HFFc6 (cell line): ENCODE measurements at regions not wholly inside any gene's neighbourhood (a gene's known extent, or its start where the extent isn't known, plus 50 kb on each side); places are given as distances from the start of the nearest gene placed in this dataset.

Experiments used
- DNase-seq: peaks from one replicate; pipeline ENCODE4 v3.0.0-alpha.2; 2018
- H3K27ac Mint-ChIP-seq: 2 replicates; pipeline ENCODE4 v1.8.0; 2020; ENCODE audit warnings: mild to moderate bottlenecking, mixed read lengths
- H3K27me3 Mint-ChIP-seq: 2 replicates; pipeline ENCODE4 v1.8.0; 2021; ENCODE audit warnings: mild to moderate bottlenecking, moderate library complexity, mixed read lengths; ENCODE audit not compliant: insufficient read depth
- H3K36me3 Mint-ChIP-seq: 2 replicates; pipeline ENCODE4 v1.8.0; 2021; ENCODE audit warnings: low read depth, mixed read lengths
- H3K4me1 Mint-ChIP-seq: 2 replicates; pipeline ENCODE4 v1.8.0; 2020; ENCODE audit warnings: low read depth, mixed read lengths
- H3K4me3 Mint-ChIP-seq: 2 replicates; pipeline ENCODE4 v1.8.0; 2020; ENCODE audit warnings: mild to moderate bottlenecking, moderate library complexity, mixed read lengths
- H3K9me3 Mint-ChIP-seq: 2 replicates; pipeline ENCODE4 v1.8.0; 2020; ENCODE audit warnings: mild to moderate bottlenecking, mixed read lengths
- TF ChIP-seq, protein P1 (sequence below): fragments of 200-600 bp; sonication (generic); IDR thresholded peaks from 2 replicates; pipeline ENCODE4 v1.5.0; 2021; ENCODE audit warnings: antibody characterized with exemption, mild to moderate bottlenecking

GRCh38 chr4:57993944-57994343 lies 883.8 kb upstream of the IGFBP7 start:
- no peak overlapping the region for H3K4me3 Mint-ChIP-seq
- peaks cover 22% of the 10 kb centered on the region for H3K9me3 Mint-ChIP-seq
- TF ChIP-seq, protein P1, sequence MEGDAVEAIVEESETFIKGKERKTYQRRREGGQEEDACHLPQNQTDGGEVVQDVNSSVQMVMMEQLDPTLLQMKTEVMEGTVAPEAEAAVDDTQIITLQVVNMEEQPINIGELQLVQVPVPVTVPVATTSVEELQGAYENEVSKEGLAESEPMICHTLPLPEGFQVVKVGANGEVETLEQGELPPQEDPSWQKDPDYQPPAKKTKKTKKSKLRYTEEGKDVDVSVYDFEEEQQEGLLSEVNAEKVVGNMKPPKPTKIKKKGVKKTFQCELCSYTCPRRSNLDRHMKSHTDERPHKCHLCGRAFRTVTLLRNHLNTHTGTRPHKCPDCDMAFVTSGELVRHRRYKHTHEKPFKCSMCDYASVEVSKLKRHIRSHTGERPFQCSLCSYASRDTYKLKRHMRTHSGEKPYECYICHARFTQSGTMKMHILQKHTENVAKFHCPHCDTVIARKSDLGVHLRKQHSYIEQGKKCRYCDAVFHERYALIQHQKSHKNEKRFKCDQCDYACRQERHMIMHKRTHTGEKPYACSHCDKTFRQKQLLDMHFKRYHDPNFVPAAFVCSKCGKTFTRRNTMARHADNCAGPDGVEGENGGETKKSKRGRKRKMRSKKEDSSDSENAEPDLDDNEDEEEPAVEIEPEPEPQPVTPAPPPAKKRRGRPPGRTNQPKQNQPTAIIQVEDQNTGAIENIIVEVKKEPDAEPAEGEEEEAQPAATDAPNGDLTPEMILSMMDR = no peak

DNA sequence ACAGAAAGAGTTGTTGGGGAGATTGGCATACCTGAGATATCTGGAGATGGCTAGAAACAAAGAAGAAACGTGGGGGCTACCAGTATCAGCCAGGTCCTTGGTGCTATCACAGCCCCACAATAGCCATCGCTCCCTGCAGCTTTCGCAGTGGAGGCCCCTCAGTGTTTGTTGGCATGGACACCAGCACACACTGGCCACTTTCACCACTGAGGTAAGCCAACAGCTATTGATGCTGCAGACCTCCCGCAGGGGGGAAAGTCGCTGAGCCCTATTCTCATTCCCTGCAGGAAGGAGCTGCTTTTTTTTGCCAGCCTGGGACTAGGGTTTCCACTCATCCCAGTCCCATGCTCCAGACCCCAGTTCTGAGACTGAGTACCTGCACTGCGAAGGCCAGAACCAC lies 879.2 kb upstream of the IGFBP7 start:
- H3K27ac Mint-ChIP-seq = no peak overlapping the region
- no peak overlapping the region for H3K4me3 Mint-ChIP-seq
- TF ChIP-seq, protein P1 = no peak
- peaks cover 20% of the 10 kb centered on the region for H3K9me3 Mint-ChIP-seq
- H3K27me3 Mint-ChIP-seq = no peaks in the 10 kb centered on the region
- no peaks in the 10 kb centered on the region for H3K4me1 Mint-ChIP-seq
- DNase-seq = no peak
- H3K36me3 Mint-ChIP-seq = no peaks in the 10 kb centered on the region

More at GRCh38 chr4:57993944-57994343, 883.8 kb upstream of the IGFBP7 start:
- Mint-ChIP-seq H3K27ac (no peak overlapping the region), H3K36me3 (no peaks in the 10 kb centered on the region), H3K4me1 (no peaks in the 10 kb centered on the region), H3K27me3 (no peaks in the 10 kb centered on the region)
- no peak for DNase-seq

- no peak overlapping the region for H3K27ac Mint-ChIP-seq
- TF ChIP-seq, protein P1 = no peak
- peaks cover 9% of the 10 kb centered on the region; the same call in 1 of the 2 replicates for H3K9me3 Mint-ChIP-seq
- DNase-seq = no peak
- H3K4me1 Mint-ChIP-seq = no peaks in the 10 kb centered on the region
- H3K27me3 Mint-ChIP-seq = no peaks in the 10 kb centered on the region
- H3K4me3 Mint-ChIP-seq = no peak overlapping the region
- H3K36me3 Mint-ChIP-seq = no peaks in the 10 kb centered on the region
These were observed 875.0 kb upstream of the IGFBP7 start for GRCh38 chr4:57985161-57985560.

- Mint-ChIP-seq H3K4me1 (no peaks in the 10 kb centered on the region), H3K9me3 (no peaks in the 10 kb centered on the region), H3K36me3 (no peaks in the 10 kb centered on the region), H3K27ac (no peak overlapping the region), H3K4me3 (no peak overlapping the region), H3K27me3 (no peaks in the 10 kb centered on the region)
- no peak for DNase-seq
- TF ChIP-seq, protein P1 = no peak
These were observed 870.9 kb upstream of the IGFBP7 start for GRCh38 chr4:57981123-57981522.

GRCh38 chr4:57974821-57975220 lies 864.6 kb upstream of the IGFBP7 start:
- no peaks in the 10 kb centered on the region for H3K36me3 Mint-ChIP-seq
- no peak overlapping the region for H3K4me3 Mint-ChIP-seq
- no peaks in the 10 kb centered on the region for H3K4me1 Mint-ChIP-seq
- no peaks in the 10 kb centered on the region for H3K27me3 Mint-ChIP-seq
- no peak for DNase-seq
- TF ChIP-seq, protein P1 = no peak
- H3K27ac Mint-ChIP-seq = no peak overlapping the region
- H3K9me3 Mint-ChIP-seq = peaks cover 8% of the 10 kb centered on the region

DNA sequence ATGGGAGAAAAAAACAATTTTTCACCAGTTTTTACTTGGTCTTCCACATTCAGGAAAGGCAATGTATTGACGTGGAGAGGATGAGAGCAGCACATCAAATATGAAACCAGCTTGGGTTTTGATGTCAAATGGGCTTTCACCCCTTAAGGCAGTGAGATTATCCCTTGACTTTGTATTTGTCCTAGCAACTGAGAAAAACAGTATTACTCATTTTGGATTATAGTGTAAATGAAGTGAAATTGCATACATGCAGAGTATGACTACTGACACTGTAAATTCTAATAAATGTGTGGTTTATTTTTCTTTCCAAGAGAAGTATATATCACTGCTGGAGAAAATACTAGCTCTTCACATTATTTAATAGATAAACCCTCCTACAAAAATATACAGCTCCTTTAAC lies 863.6 kb upstream of the IGFBP7 start:
- no peaks in the 10 kb centered on the region for H3K27me3 Mint-ChIP-seq
- no peaks in the 10 kb centered on the region for H3K36me3 Mint-ChIP-seq
- H3K4me1 Mint-ChIP-seq = no peaks in the 10 kb centered on the region
- TF ChIP-seq, protein P1 = no peak
- no peak for DNase-seq
- no peak overlapping the region for H3K4me3 Mint-ChIP-seq
- no peak overlapping the region for H3K27ac Mint-ChIP-seq
- peaks cover 8% of the 10 kb centered on the region for H3K9me3 Mint-ChIP-seq
